PC-3 (cell line): ENCODE measurements at regions not wholly inside any gene's neighbourhood (a gene's known extent, or its start where the extent isn't known, plus 50 kb on each side); places are given as distances from the start of the nearest gene placed in this dataset.

Experiments used
- ATAC-seq: fragments of 200-7000 bp; cut with Tn5 transposase; 2 replicates; pipeline ENCODE4 v1.9.1; 2020; ENCODE audit warnings: mild to moderate bottlenecking, moderate library complexity
- BruUV-seq: library from RNA; stranded (reverse); fragments of 400-500 nt; replicated peaks from 2 replicates; lab custom pipeline; 2021; lab: Mats Ljungman, UMichigan
- CTCF ChIA-PET: fragments of 300-600 bp; sonication (Branson Sonifier 250); formaldehyde crosslinking; loops from one replicate; lab custom pipeline; 2022; ENCODE audit warnings: antibody characterized with exemption; lab: Charles Lee
- POLR2A ChIA-PET: fragments of 300-600 bp; sonication (Branson Sonifier 250); formaldehyde crosslinking; loops from one replicate; lab custom pipeline; 2022; ENCODE audit warnings: antibody characterized with exemption; ENCODE audit not compliant: unreplicated experiment; lab: Charles Lee
- DNase-seq: peaks from one replicate; pipeline ENCODE4 v3.0.0-alpha.2; 2015
- H2AFZ ChIP-seq: fragments of 300-600 bp; sonication (generic); 2 replicates; pipeline ENCODE4 v1.6.0; 2016; ENCODE audit warnings: antibody characterized with exemption, low read length
- H3F3A ChIP-seq: fragments of 300-600 bp; sonication (generic); one replicate; pipeline ENCODE4 v1.6.0; 2017; ENCODE audit warnings: antibody characterized with exemption, low read length, control low read depth, mild to moderate bottlenecking; ENCODE audit not compliant: unreplicated experiment
- H3K27ac ChIP-seq: fragments of 300-600 bp; sonication (generic); 2 replicates; pipeline ENCODE4 v1.5.1; 2016; ENCODE audit warnings: mild to moderate bottlenecking, low read length
- H3K27me3 ChIP-seq: fragments of 300-600 bp; sonication (generic); 2 replicates; pipeline ENCODE4 v1.6.1; 2016; ENCODE audit warnings: low read length, mixed read lengths
- H3K36me3 ChIP-seq: fragments of 300-600 bp; sonication (generic); 2 replicates; pipeline ENCODE4 v1.6.1; 2016; ENCODE audit warnings: low read depth, mixed run types, low read length, mixed read lengths
- H3K4me1 ChIP-seq: fragments of 300-600 bp; sonication (generic); 2 replicates; pipeline ENCODE4 v1.5.1; 2016; ENCODE audit warnings: low read length; ENCODE audit not compliant: insufficient read depth
- H3K4me2 ChIP-seq: fragments of 300-600 bp; sonication (generic); 2 replicates; pipeline ENCODE4 v1.6.0; 2016; ENCODE audit warnings: low read length
- H3K4me3 ChIP-seq: fragments of 300-600 bp; sonication (generic); 2 replicates; pipeline ENCODE4 v1.5.1; 2016; ENCODE audit warnings: mild to moderate bottlenecking, low read length, mixed read lengths
- H3K79me2 ChIP-seq: fragments of 300-600 bp; sonication (generic); 2 replicates; pipeline ENCODE4 v1.6.1; 2017; ENCODE audit warnings: low read length, mixed read lengths
- H3K9ac ChIP-seq: fragments of 300-600 bp; sonication (generic); 2 replicates; pipeline ENCODE4 v1.6.0; 2016; ENCODE audit warnings: mild to moderate bottlenecking, low read length
- H3K9me2 ChIP-seq: fragments of 300-600 bp; sonication (generic); replicated peaks from 2 replicates; pipeline ENCODE4 v1.6.1; 2016; ENCODE audit warnings: mixed run types, low read length, mixed read lengths
- H3K9me3 ChIP-seq: fragments of 300-600 bp; sonication (generic); 2 replicates; pipeline ENCODE4 v1.6.1; 2016; ENCODE audit warnings: low read length, mixed read lengths
- H4K20me1 ChIP-seq: fragments of 300-600 bp; sonication (generic); 2 replicates; pipeline ENCODE4 v1.6.1; 2016; ENCODE audit warnings: low read length, mixed read lengths
- CTCF ChIP-seq: fragments of 300-600 bp; sonication (generic); conservative IDR thresholded peaks from 2 replicates; pipeline ENCODE4 v1.5.1; 2017; ENCODE audit warnings: antibody characterized with exemption, low read depth, mild to moderate bottlenecking, low read length
- EZH2 ChIP-seq: fragments of 300-600 bp; sonication (generic); IDR thresholded peaks from one replicate; pipeline ENCODE4 v1.6.1; 2017; ENCODE audit warnings: antibody characterized with exemption, mild to moderate bottlenecking, low read length; ENCODE audit not compliant: unreplicated experiment
- EZH2phosphoT487 ChIP-seq: fragments of 300-600 bp; sonication (generic); IDR thresholded peaks from 2 replicates; pipeline ENCODE4 v1.6.1; 2018; ENCODE audit warnings: mild to moderate bottlenecking, antibody characterized with exemption, low read length, borderline replicate concordance
- intact Hi-C: fragments of 100-400 bp; cut with micrococcal nuclease; formaldehyde crosslinking; loops from 2 replicates; pipeline ENCODE4 v1.9.0; 2023

GRCh38 chr16:25553711-25554436 lies 137.9 kb upstream of the HS3ST4 start:
- no peak overlapping the region for H2AFZ ChIP-seq
- no peaks in the 10 kb centered on the region for H3K9me3 ChIP-seq
- H3K4me1 ChIP-seq: no peaks in the 10 kb centered on the region
- H3K4me2 ChIP-seq: no peak overlapping the region
- ChIA-PET CTCF (no interaction called here), POLR2A (no interaction called here)
- DNase-seq (no peak), ATAC-seq (no peak)
- no peak overlapping the region for H3K9ac ChIP-seq
- no peaks in the 10 kb centered on the region for H4K20me1 ChIP-seq
- no peak for TF ChIP-seq EZH2phosphoT487
- TF ChIP-seq CTCF: no peak
- TF ChIP-seq EZH2: no peak
- H3K27ac ChIP-seq: no peak overlapping the region
- no peaks in the 10 kb centered on the region for H3K9me2 ChIP-seq
- H3K79me2 ChIP-seq: no peaks in the 10 kb centered on the region
- H3F3A ChIP-seq: no peaks in the 10 kb centered on the region
- H3K27me3 ChIP-seq: no peaks in the 10 kb centered on the region
- H3K36me3 ChIP-seq: no peaks in the 10 kb centered on the region
- BruUV-seq: no TSS peak
- intact Hi-C loops: no loop called here
- no peak overlapping the region for H3K4me3 ChIP-seq

GRCh38 chr16:25550647-25551046 lies 141.1 kb upstream of the HS3ST4 start:
- ChIA-PET POLR2A (no interaction called here), CTCF (no interaction called here)
- no peaks in the 10 kb centered on the region for H3K4me1 ChIP-seq
- no peak overlapping the region for H3K27ac ChIP-seq
- no peak overlapping the region for H3K9ac ChIP-seq
- no peaks in the 10 kb centered on the region for H3F3A ChIP-seq
- no peaks in the 10 kb centered on the region for H3K9me2 ChIP-seq
- ATAC-seq (no peak), DNase-seq (no peak)
- H3K4me3 ChIP-seq: no peak overlapping the region
- H3K9me3 ChIP-seq: no peaks in the 10 kb centered on the region
- H3K27me3 ChIP-seq: no peaks in the 10 kb centered on the region
- no TSS peak for BruUV-seq
- no peaks in the 10 kb centered on the region for H3K36me3 ChIP-seq
- H3K79me2 ChIP-seq: no peaks in the 10 kb centered on the region
- TF ChIP-seq EZH2phosphoT487 (no peak), EZH2 (no peak), CTCF (no peak)
- H4K20me1 ChIP-seq: no peaks in the 10 kb centered on the region
- intact Hi-C loops: no loop called here
- H2AFZ ChIP-seq: no peak overlapping the region
- no peak overlapping the region for H3K4me2 ChIP-seq

GRCh38 chr16:25546791-25547190 lies 145.0 kb upstream of the HS3ST4 start:
- BruUV-seq: no TSS peak
- H3K9me3 ChIP-seq: no peaks in the 10 kb centered on the region
- no peak for ATAC-seq

More at GRCh38 chr16:25546791-25547190, 145.0 kb upstream of the HS3ST4 start:
- ChIA-PET POLR2A (no interaction called here), CTCF (no interaction called here)
- H3K9ac ChIP-seq: no peak overlapping the region
- no peaks in the 10 kb centered on the region for H4K20me1 ChIP-seq
- no peak overlapping the region for H2AFZ ChIP-seq
- TF ChIP-seq EZH2phosphoT487 (no peak), EZH2 (no peak), CTCF (no peak)
- H3K4me3 ChIP-seq: no peak overlapping the region
- H3K4me2 ChIP-seq: no peak overlapping the region
- no peaks in the 10 kb centered on the region for H3K36me3 ChIP-seq
- no peaks in the 10 kb centered on the region for H3F3A ChIP-seq
- H3K79me2 ChIP-seq: no peaks in the 10 kb centered on the region
- H3K27me3 ChIP-seq: no peaks in the 10 kb centered on the region
- no peak overlapping the region for H3K27ac ChIP-seq
- H3K9me2 ChIP-seq: no peaks in the 10 kb centered on the region
- intact Hi-C loops: no loop called here
- DNase-seq: no peak
- H3K4me1 ChIP-seq: no peaks in the 10 kb centered on the region
